ENCODE measurements at regions not wholly inside any gene's neighbourhood (a gene's known extent, or its start where the extent isn't known, plus 50 kb on each side); places are given as distances from the start of the nearest gene placed in this dataset.
"Not testable (repeated sequence)": the region's sequence is repeated elsewhere in the genome, so short reads cannot be mapped to it uniquely, and the experiment has no call there.

DNA sequence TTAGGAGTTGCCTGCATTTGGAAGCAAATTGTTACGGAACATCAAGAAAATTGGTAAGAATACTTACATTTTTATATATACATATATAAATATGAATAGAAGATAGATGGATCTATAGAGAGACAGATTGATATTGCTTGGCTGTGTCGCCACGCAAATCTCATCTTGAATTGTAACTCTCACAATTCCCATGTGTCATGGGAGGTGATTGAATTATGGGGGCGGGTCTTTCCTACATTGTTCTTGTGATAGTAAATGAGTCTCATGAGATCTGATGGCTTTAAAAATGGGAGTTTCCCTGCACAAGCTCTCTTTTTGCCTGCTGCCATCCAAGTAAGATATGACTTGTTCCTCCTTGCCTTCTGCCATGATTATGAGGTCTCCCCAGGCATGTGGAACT is 180.8 kb upstream of the HEY2 start:
- no peaks in the 10 kb centered on the region for H3K9me3 Mint-ChIP-seq
- H3K27ac Mint-ChIP-seq: no peak overlapping the region
- peaks cover 11% of the 10 kb centered on the region for H3K27me3 Mint-ChIP-seq (ENCODE audit: insufficient read depth)
- no peaks in the 10 kb centered on the region for H3K36me3 Mint-ChIP-seq (ENCODE audit: low read depth)
- intact Hi-C loops (cut with micrococcal nuclease): loop anchor here (1.0 kb wide), 1 partner anchor 26 kb away; no protein-coding TSS in a partner anchor
- no peaks in the 10 kb centered on the region for H3K4me1 Mint-ChIP-seq (ENCODE audit: low read depth)
- no peak for DNase-seq (ENCODE audit: low spot score)
- H3K4me3 Mint-ChIP-seq: no peak overlapping the region

- Mint-ChIP-seq H3K27me3 (ENCODE audit: insufficient read depth) (peaks cover 7% of the 10 kb centered on the region), H3K9me3 (no peaks in the 10 kb centered on the region), H3K27ac (no peak overlapping the region), H3K36me3 (ENCODE audit: low read depth) (no peaks in the 10 kb centered on the region), H3K4me1 (ENCODE audit: low read depth) (no peaks in the 10 kb centered on the region), H3K4me3 (no peak overlapping the region)
- DNase-seq (ENCODE audit: low spot score): no peak
- intact Hi-C loops (cut with micrococcal nuclease): no loop called here
These were observed 178.9 kb upstream of the HEY2 start for GRCh38 chr6:125570526-125570925.

DNA sequence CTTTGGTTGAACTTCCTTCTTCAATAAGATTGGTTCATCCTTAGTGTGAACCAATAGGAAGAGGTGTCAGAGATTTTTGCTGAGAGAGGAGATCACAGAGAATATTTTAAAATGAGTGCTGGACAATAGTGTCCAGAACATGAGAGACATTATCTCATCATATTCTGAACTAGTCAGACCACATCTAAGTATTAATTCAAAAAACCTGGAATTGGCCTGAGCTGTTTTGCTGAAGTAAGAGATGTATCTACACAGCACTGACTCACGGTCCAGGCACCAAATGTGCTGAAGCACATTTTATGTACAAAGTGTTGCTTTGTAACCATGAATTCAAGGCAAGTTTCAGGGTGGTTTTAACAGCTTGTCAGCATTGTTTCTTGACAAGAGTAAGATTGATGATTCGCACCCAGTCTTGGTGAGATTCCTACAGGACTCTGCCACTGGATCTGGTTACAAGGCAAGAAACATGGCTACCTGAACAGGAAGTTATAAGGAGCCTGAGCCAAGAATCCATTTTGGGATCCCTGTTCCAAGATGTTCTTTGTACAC is 178.2 kb upstream of the HEY2 start:
- Mint-ChIP-seq H3K36me3 (ENCODE audit: low read depth) (no peaks in the 10 kb centered on the region), H3K9me3 (no peaks in the 10 kb centered on the region), H3K4me1 (ENCODE audit: low read depth) (no peaks in the 10 kb centered on the region), H3K27ac (no peak overlapping the region), H3K4me3 (no peak overlapping the region), H3K27me3 (ENCODE audit: insufficient read depth) (peaks cover 7% of the 10 kb centered on the region)
- no peak for DNase-seq (ENCODE audit: low spot score)
- intact Hi-C loops (cut with micrococcal nuclease): no loop called here

DNA sequence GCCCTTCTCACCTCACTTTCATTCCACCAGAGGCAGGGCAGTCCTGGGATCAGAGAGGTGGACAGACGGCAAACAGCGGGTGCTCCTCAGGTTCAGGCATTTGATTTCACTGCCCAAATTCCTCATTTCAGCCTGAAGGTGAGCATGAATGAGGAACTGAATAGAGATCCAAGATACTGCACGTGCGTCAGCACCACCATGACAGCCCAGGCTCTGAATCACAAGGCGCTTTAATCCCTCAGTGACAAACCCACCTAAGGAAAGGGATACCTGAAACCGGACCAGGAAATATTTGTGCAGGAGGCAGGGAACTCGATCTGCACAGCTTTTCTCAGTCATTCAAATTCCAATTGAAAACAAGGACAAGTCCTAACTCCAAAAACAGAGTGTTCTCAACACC is 174.8 kb upstream of the HEY2 start:
- Mint-ChIP-seq H3K9me3 (no peaks in the 10 kb centered on the region), H3K4me3 (no peak overlapping the region), H3K4me1 (ENCODE audit: low read depth) (no peaks in the 10 kb centered on the region), H3K27me3 (ENCODE audit: insufficient read depth) (no peaks in the 10 kb centered on the region), H3K36me3 (ENCODE audit: low read depth) (no peaks in the 10 kb centered on the region), H3K27ac (no peak overlapping the region)
- intact Hi-C loops (cut with micrococcal nuclease): no loop called here
- no peak for DNase-seq (ENCODE audit: low spot score)

DNA sequence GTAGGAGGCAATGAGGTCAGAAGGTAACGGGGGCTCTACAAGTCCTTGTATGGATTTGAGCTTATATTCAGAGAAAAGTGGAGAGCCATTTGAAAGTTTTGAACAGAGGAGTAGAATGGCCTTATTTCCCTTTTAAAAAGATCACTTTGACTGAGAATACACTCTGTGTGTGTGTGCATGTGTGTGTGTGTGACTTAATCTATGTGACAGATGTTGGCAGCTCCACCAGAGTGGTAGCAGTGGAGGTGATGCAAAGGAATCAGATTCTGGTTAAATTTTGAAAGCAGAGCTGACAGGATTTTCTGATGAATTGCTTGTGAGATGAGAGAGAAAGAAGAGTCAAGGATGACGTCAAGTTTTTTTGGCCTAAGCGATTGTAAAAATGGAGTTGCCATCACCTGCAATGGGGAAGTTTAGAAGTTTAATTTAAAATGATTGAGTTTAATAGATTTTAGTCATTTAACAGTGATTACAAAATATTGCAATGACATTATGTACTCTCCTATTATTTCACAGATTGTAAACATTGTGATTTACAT is 172.2 kb upstream of the HEY2 start:
- Mint-ChIP-seq H3K27me3 (ENCODE audit: insufficient read depth) (no peaks in the 10 kb centered on the region), H3K36me3 (ENCODE audit: low read depth) (no peaks in the 10 kb centered on the region), H3K9me3 (no peaks in the 10 kb centered on the region), H3K4me3 (no peak overlapping the region), H3K27ac (no peak overlapping the region), H3K4me1 (ENCODE audit: low read depth) (no peaks in the 10 kb centered on the region)
- no peak for DNase-seq (ENCODE audit: low spot score)
- intact Hi-C loops (cut with micrococcal nuclease): no loop called here

DNA sequence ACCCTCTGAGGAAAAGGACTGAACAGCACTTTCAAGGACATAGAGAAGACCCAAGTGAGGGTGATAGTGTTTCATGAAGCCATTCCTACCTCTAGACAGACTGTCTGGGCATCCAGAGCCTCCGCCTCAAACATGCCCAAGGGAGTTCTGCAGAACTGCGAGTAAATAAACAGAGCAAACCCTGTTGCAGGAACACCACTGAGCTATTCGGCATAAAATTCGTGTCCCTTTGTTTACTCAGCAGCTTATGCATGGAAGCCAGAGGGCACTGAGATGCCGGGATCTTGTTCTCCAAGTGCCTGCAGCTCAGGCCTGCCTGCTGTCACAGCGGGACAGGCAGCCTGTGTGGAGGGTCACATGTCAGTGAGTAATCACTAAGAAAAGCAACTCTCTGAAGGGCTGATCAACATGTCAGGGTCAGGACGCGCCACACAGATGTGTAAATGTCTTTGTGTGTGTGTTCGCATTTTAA is 164.9 kb upstream of the HEY2 start:
- DNase-seq (ENCODE audit: low spot score): no peak
- no peaks in the 10 kb centered on the region for H3K9me3 Mint-ChIP-seq
- H3K27ac Mint-ChIP-seq: no peak overlapping the region
- H3K4me3 Mint-ChIP-seq: no peak overlapping the region
- H3K4me1 Mint-ChIP-seq (ENCODE audit: low read depth): no peaks in the 10 kb centered on the region
- no peaks in the 10 kb centered on the region for H3K36me3 Mint-ChIP-seq (ENCODE audit: low read depth)
- intact Hi-C loops (cut with micrococcal nuclease): no loop called here
- peaks cover 10% of the 10 kb centered on the region for H3K27me3 Mint-ChIP-seq (ENCODE audit: insufficient read depth)

DNA sequence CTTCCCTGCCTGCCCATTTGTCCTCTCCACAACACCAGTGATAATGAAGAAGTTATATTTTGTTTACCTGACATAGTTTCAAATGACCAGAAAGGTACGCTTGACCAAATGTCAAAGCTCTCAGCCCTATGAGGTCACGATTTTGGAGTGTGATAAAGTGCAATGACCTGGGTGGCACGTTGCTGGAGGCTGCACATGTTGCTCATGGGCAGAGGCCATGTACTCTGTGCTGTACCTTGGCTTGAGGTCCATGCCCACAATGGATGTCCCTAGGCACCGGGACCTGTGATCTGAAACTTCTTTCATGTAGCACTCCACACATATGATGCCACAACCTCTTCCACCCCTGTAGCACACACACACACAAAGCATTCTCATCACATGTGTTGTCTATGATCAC is 164.0 kb upstream of the HEY2 start:
- no peak for DNase-seq (ENCODE audit: low spot score)
- Mint-ChIP-seq H3K4me3 (no peak overlapping the region), H3K36me3 (ENCODE audit: low read depth) (no peaks in the 10 kb centered on the region), H3K9me3 (no peaks in the 10 kb centered on the region), H3K4me1 (ENCODE audit: low read depth) (no peaks in the 10 kb centered on the region), H3K27me3 (ENCODE audit: insufficient read depth) (peaks cover 10% of the 10 kb centered on the region), H3K27ac (no peak overlapping the region)
- intact Hi-C loops (cut with micrococcal nuclease): no loop called here

- H3K27me3 Mint-ChIP-seq (ENCODE audit: insufficient read depth): peaks cover 10% of the 10 kb centered on the region
- no peak for DNase-seq (ENCODE audit: low spot score)
- no peaks in the 10 kb centered on the region for H3K36me3 Mint-ChIP-seq (ENCODE audit: low read depth)
- no peak overlapping the region for H3K27ac Mint-ChIP-seq
- no peaks in the 10 kb centered on the region for H3K9me3 Mint-ChIP-seq
- no peak overlapping the region for H3K4me3 Mint-ChIP-seq
- intact Hi-C loops (cut with micrococcal nuclease): no loop called here
- H3K4me1 Mint-ChIP-seq (ENCODE audit: low read depth): no peaks in the 10 kb centered on the region
These were observed 163.4 kb upstream of the HEY2 start for GRCh38 chr6:125586074-125586473.

DNA sequence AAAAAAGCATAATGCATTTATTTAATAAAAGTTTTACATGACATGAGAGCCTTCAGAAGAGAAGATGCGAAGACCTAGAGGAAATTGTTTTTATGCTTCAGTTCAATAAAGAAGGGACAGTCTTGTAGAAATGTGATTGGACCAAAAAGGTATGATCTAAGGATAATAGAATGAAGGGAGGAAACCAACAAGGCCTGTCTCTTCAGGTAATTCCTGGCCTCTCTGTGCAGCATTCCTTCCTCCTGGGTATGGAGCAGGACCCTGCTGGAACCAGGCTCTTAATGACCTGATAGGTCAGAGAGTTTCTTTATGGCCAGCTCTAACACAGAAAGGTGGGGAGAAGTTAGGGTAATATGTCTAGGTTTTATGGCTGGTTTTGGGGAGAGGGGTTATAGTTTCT is 162.8 kb upstream of the HEY2 start:
- DNase-seq (ENCODE audit: low spot score): no peak
- intact Hi-C loops (cut with micrococcal nuclease): no loop called here
- no peaks in the 10 kb centered on the region for H3K9me3 Mint-ChIP-seq
- H3K4me3 Mint-ChIP-seq: no peak overlapping the region
- H3K36me3 Mint-ChIP-seq (ENCODE audit: low read depth): no peaks in the 10 kb centered on the region
- peaks cover 10% of the 10 kb centered on the region for H3K27me3 Mint-ChIP-seq (ENCODE audit: insufficient read depth)
- no peak overlapping the region for H3K27ac Mint-ChIP-seq
- H3K4me1 Mint-ChIP-seq (ENCODE audit: low read depth): no peaks in the 10 kb centered on the region

- Mint-ChIP-seq H3K36me3 (ENCODE audit: low read depth) (no peaks in the 10 kb centered on the region), H3K27ac (no peak overlapping the region), H3K4me1 (ENCODE audit: low read depth) (no peaks in the 10 kb centered on the region), H3K9me3 (no peaks in the 10 kb centered on the region), H3K27me3 (ENCODE audit: insufficient read depth) (peaks cover 12% of the 10 kb centered on the region), H3K4me3 (no peak overlapping the region)
- intact Hi-C loops (cut with micrococcal nuclease): no loop called here
- no peak for DNase-seq (ENCODE audit: low spot score)
These were observed 161.5 kb upstream of the HEY2 start for GRCh38 chr6:125587666-125588632.

- H3K27me3 Mint-ChIP-seq (ENCODE audit: insufficient read depth); intact Hi-C loops (cut with micrococcal nuclease); DNase-seq (ENCODE audit: low spot score); H3K4me3 Mint-ChIP-seq; H3K36me3 Mint-ChIP-seq (ENCODE audit: low read depth); H3K9me3 Mint-ChIP-seq; H3K4me1 Mint-ChIP-seq (ENCODE audit: low read depth); H3K27ac Mint-ChIP-seq: not testable (repeated sequence)
These were observed 157.6 kb upstream of the HEY2 start for GRCh38 chr6:125591796-125592195.

GRCh38 chr6:125593746-125594145 is 155.7 kb upstream of the HEY2 start:
- no peaks in the 10 kb centered on the region for H3K4me1 Mint-ChIP-seq (ENCODE audit: low read depth)
- DNase-seq (ENCODE audit: low spot score): no peak
- no peaks in the 10 kb centered on the region for H3K9me3 Mint-ChIP-seq
- peaks cover 2% of the 10 kb centered on the region for H3K27me3 Mint-ChIP-seq (ENCODE audit: insufficient read depth)
- H3K4me3 Mint-ChIP-seq: no peak overlapping the region
- intact Hi-C loops (cut with micrococcal nuclease): loop anchor here (1.0 kb wide), 1 partner anchor 25 kb away; no protein-coding TSS in a partner anchor
- no peak overlapping the region for H3K27ac Mint-ChIP-seq
- H3K36me3 Mint-ChIP-seq (ENCODE audit: low read depth): no peaks in the 10 kb centered on the region

DNA sequence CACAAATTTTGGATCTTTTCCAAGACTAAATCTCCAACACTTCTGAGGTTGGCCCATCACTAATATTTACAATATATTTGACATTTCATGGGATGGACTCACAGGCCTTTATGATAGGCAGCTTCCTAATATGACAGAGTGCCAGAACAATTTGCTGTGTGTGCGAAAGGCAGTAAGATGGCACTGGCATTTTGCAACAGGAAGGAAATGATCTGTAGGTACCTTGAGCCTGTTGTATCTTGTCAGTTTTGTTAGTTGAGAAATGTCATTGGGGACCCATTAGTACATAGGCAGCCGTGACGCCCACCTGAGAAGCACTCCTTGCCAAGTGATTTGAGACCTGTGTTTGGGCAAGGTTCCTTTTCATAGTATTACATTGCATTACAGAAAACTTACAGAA is 153.4 kb upstream of the HEY2 start:
- Mint-ChIP-seq H3K4me1 (ENCODE audit: low read depth) (no peaks in the 10 kb centered on the region), H3K27me3 (ENCODE audit: insufficient read depth) (peaks cover 3% of the 10 kb centered on the region), H3K27ac (no peak overlapping the region), H3K9me3 (no peaks in the 10 kb centered on the region), H3K4me3 (no peak overlapping the region), H3K36me3 (ENCODE audit: low read depth) (no peaks in the 10 kb centered on the region)
- no peak for DNase-seq (ENCODE audit: low spot score)
- intact Hi-C loops (cut with micrococcal nuclease): no loop called here
